NCI-H748 treated with DMSO at 0.1 percent for 48 hours (cell line): ENCODE measurements at regions not wholly inside any gene's neighbourhood (a gene's known extent, or its start where the extent isn't known, plus 50 kb on each side); places are given as distances from the start of the nearest gene placed in this dataset.

Experiments
- DNase-seq: peaks from one replicate; lab custom pipeline; 2025; lab: John Stamatoyannopoulos, UW

- no peak for DNase-seq
Observed at GRCh38 chr3:83895892-83896291, 1062.9 kb upstream of the CADM2 start.

- no peak for DNase-seq
Observed at GRCh38 chr3:83902787-83903533, 1055.8 kb upstream of the CADM2 start.

- no peak for DNase-seq
Observed at GRCh38 chr3:83913381-83913780, 1045.4 kb upstream of the CADM2 start.

GRCh38 chr3:83926291-83926690 is 1032.5 kb upstream of the CADM2 start:
- DNase-seq = no peak

- no peak for DNase-seq
Observed at GRCh38 chr3:83928391-83928790, 1030.4 kb upstream of the CADM2 start.

- no peak for DNase-seq
Observed at GRCh38 chr3:83928903-83929302, 1029.9 kb upstream of the CADM2 start.

- DNase-seq = peak; percentile 50
Observed at GRCh38 chr3:83934192-83935021, 1024.4 kb upstream of the CADM2 start.

- DNase-seq = no peak
Observed at GRCh38 chr3:83938491-83938890, 1020.3 kb upstream of the CADM2 start.

GRCh38 chr3:83941990-83942745 is 1016.6 kb upstream of the CADM2 start:
- no peak for DNase-seq

GRCh38 chr3:83946049-83946448 is 1012.7 kb upstream of the CADM2 start:
- DNase-seq = peak; percentile 36

- DNase-seq = no peak
Observed at GRCh38 chr3:83946554-83946953, 1012.2 kb upstream of the CADM2 start.

- no peak for DNase-seq
Observed at GRCh38 chr3:83948771-83949170, 1010.0 kb upstream of the CADM2 start.

- no peak for DNase-seq
Observed at GRCh38 chr3:83953417-83954089, 1005.2 kb upstream of the CADM2 start.

GRCh38 chr3:83956431-83956830 is 1002.4 kb upstream of the CADM2 start:
- DNase-seq = no peak

GRCh38 chr3:83968356-83968755 is 990.4 kb upstream of the CADM2 start:
- no peak for DNase-seq

- DNase-seq = no peak
Observed at GRCh38 chr3:83971666-83972065, 987.1 kb upstream of the CADM2 start.

GRCh38 chr3:84008623-84009022 is 950.2 kb upstream of the CADM2 start:
- DNase-seq = no peak

- DNase-seq = no peak
Observed at GRCh38 chr3:84023842-84024241, 934.9 kb upstream of the CADM2 start.

GRCh38 chr3:84039099-84039498 is 919.7 kb upstream of the CADM2 start:
- no peak for DNase-seq

GRCh38 chr3:84042399-84043106 is 916.2 kb upstream of the CADM2 start:
- DNase-seq = no peak

GRCh38 chr3:84066915-84067314 is 891.9 kb upstream of the CADM2 start:
- DNase-seq = no peak
